Glutamatergic neuron (in vitro differentiated cells): ENCODE measurements at regions not wholly inside any gene's neighbourhood (a gene's known extent, or its start where the extent isn't known, plus 50 kb on each side); places are given as distances from the start of the nearest gene placed in this dataset.

ENCODE experiments used
- DNase-seq: peaks from one replicate; pipeline ENCODE4 v3.0.0; 2022
- H3K27ac Mint-ChIP-seq: one replicate; pipeline ENCODE4 v1.8.0; 2020; ENCODE audit warnings: mild to moderate bottlenecking, mixed read lengths, inconsistent platforms; ENCODE audit not compliant: unreplicated experiment
- H3K27me3 Mint-ChIP-seq: one replicate; pipeline ENCODE4 v1.8.0; 2020; ENCODE audit warnings: mild to moderate bottlenecking, moderate library complexity, mixed read lengths, inconsistent platforms; ENCODE audit not compliant: unreplicated experiment
- H3K36me3 Mint-ChIP-seq: one replicate; pipeline ENCODE4 v1.8.0; 2020; ENCODE audit warnings: mild to moderate bottlenecking, mixed read lengths, inconsistent platforms; ENCODE audit not compliant: unreplicated experiment
- H3K4me1 Mint-ChIP-seq: one replicate; pipeline ENCODE4 v1.8.0; 2020; ENCODE audit warnings: mild to moderate bottlenecking, low read depth, mixed read lengths, inconsistent platforms; ENCODE audit not compliant: unreplicated experiment
- H3K4me3 Mint-ChIP-seq: one replicate; pipeline ENCODE4 v1.8.0; 2020; ENCODE audit warnings: mild to moderate bottlenecking, mixed read lengths, inconsistent platforms; ENCODE audit not compliant: unreplicated experiment
- H3K9me3 Mint-ChIP-seq: one replicate; pipeline ENCODE4 v1.8.0; 2020; ENCODE audit warnings: mild to moderate bottlenecking, moderate library complexity, mixed read lengths, inconsistent platforms; ENCODE audit not compliant: unreplicated experiment
- CTCF ChIP-seq: fragments of 200-600 bp; sonication (generic); IDR thresholded peaks from one replicate; pipeline ENCODE4 v1.5.0; 2021; ENCODE audit not compliant: partially characterized antibody, unreplicated experiment

DNA sequence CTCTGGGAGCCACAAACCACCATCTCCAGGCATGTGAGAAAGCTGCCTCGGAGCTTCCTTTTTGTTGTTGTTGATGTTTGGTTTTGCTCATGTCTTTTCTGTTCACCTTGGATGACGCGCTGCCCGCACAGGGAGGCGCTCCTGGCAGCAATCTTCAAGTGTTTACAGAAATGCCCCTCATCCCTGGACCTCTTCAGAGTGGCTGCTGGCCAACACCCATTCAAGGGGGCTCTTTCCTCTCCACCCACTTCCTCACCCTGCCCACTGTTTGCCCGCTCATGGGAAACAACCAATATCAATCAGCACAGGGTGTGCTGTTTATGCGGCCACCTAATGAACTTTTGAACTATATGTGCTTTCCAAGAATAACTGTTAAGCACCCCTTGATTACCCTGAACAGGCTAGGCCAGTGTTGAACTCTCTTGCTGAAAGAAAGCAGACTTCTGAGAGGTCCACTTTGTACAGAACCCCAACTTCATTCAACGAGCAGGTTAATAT lies 355.1 kb upstream of the CLNK start:
- H3K4me3 Mint-ChIP-seq = no peak overlapping the region
- H3K4me1 Mint-ChIP-seq = no peaks in the 10 kb centered on the region
- H3K36me3 Mint-ChIP-seq = peaks cover 6% of the 10 kb centered on the region
- H3K9me3 Mint-ChIP-seq = peaks cover 3% of the 10 kb centered on the region
- DNase-seq = no peak
- H3K27ac Mint-ChIP-seq = no peak overlapping the region
- no peak for TF ChIP-seq CTCF
- no peaks in the 10 kb centered on the region for H3K27me3 Mint-ChIP-seq

- Mint-ChIP-seq H3K36me3 (peaks cover 2% of the 10 kb centered on the region), H3K27ac (no peak overlapping the region), H3K27me3 (no peaks in the 10 kb centered on the region), H3K4me3 (no peak overlapping the region), H3K9me3 (peaks cover 3% of the 10 kb centered on the region), H3K4me1 (no peaks in the 10 kb centered on the region)
- DNase-seq = no peak
- no peak for TF ChIP-seq CTCF
Measured at GRCh38 chr4:11038926-11039325, 354.4 kb upstream of the CLNK start.

- no peaks in the 10 kb centered on the region for H3K27me3 Mint-ChIP-seq
- no peaks in the 10 kb centered on the region for H3K9me3 Mint-ChIP-seq
- no peak for DNase-seq
- H3K36me3 Mint-ChIP-seq = no peaks in the 10 kb centered on the region
- H3K27ac Mint-ChIP-seq = no peak overlapping the region
- no peak for TF ChIP-seq CTCF
- no peaks in the 10 kb centered on the region for H3K4me1 Mint-ChIP-seq
- H3K4me3 Mint-ChIP-seq = no peak overlapping the region
Measured at GRCh38 chr4:11037637-11038036, 353.1 kb upstream of the CLNK start.

- no peak for TF ChIP-seq CTCF
- Mint-ChIP-seq H3K9me3 (peaks cover 5% of the 10 kb centered on the region), H3K4me3 (no peak overlapping the region), H3K4me1 (no peaks in the 10 kb centered on the region), H3K27ac (no peak overlapping the region), H3K36me3 (peaks cover 5% of the 10 kb centered on the region), H3K27me3 (peaks cover 3% of the 10 kb centered on the region)
- no peak for DNase-seq
Measured at GRCh38 chr4:11028334-11028733, 343.8 kb upstream of the CLNK start.

GRCh38 chr4:11021333-11021732 lies 336.8 kb upstream of the CLNK start:
- no peak for TF ChIP-seq CTCF
- H3K27ac Mint-ChIP-seq = no peak overlapping the region
- no peaks in the 10 kb centered on the region for H3K9me3 Mint-ChIP-seq

More at GRCh38 chr4:11021333-11021732, 336.8 kb upstream of the CLNK start:
- no peak for DNase-seq
- Mint-ChIP-seq H3K4me1 (no peaks in the 10 kb centered on the region), H3K27me3 (peaks cover 2% of the 10 kb centered on the region), H3K36me3 (no peaks in the 10 kb centered on the region), H3K4me3 (no peak overlapping the region)
